Left ventricle myocardium inferior (tissue), 1 donor: ENCODE measurements at regions not wholly inside any gene's neighbourhood (a gene's known extent, or its start where the extent isn't known, plus 50 kb on each side); places are given as distances from the start of the nearest gene placed in this dataset.

ENCODE experiments used
- DNase-seq: peaks from one replicate; pipeline ENCODE4 v3.0.0-alpha.2; 2020
- H3K27ac ChIP-seq: fragments of 200-600 bp; replicated peaks from 2 replicates; pipeline ENCODE4 v1.8.0; 2021
- H3K27me3 ChIP-seq: fragments of 200-600 bp; 2 replicates; pipeline ENCODE4 v1.8.0; 2021; ENCODE audit warnings: low read depth
- H3K36me3 ChIP-seq: fragments of 200-600 bp; 2 replicates; pipeline ENCODE4 v1.8.0; 2021
- H3K4me1 ChIP-seq: fragments of 200-600 bp; 2 replicates; pipeline ENCODE4 v1.8.0; 2021
- H3K4me3 ChIP-seq: fragments of 200-600 bp; 2 replicates; pipeline ENCODE4 v1.8.0; 2021; ENCODE audit warnings: mild to moderate bottlenecking, moderate library complexity
- H3K9me3 ChIP-seq: fragments of 200-600 bp; replicated peaks from 2 replicates; pipeline ENCODE4 v1.8.0; 2021
- intact Hi-C: fragments of 100-400 bp; cut with micrococcal nuclease; formaldehyde crosslinking; loops from one replicate; pipeline ENCODE4 v1.11.0; 2022
- TF ChIP-seq, protein P1 (sequence below): fragments of 200-600 bp; IDR thresholded peaks from 2 replicates; pipeline ENCODE4 v1.8.0; 2021; ENCODE audit warnings: antibody characterized with exemption, mild to moderate bottlenecking, borderline replicate concordance
- donor health status: DM: no; HTN: yes; CAD: no; lungs with severe emphysema.

DNA sequence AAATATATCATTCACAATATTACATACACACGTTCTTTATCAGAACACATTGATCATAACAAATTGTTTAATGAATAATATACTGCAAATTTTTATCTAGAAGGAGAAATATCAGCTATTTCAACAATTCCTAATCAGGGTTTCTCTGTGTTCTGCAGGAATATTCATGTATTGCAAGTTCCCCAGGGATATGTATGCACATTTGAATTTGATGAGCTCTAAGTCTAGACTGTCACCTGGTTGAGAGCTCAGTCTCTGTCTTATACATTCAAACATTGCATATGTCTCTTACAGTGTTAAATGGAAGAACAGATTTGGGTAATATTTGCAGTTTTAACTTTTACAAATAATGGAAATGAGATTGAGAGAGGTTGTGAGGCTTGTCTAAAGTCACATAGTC is 829.7 kb downstream of the CDH11 start:
- H3K9me3 ChIP-seq, result peaks cover 3% of the 10 kb centered on the region
- no peak overlapping the region for H3K4me3 ChIP-seq
- no peaks in the 10 kb centered on the region for H3K36me3 ChIP-seq
- H3K27me3 ChIP-seq, result no peaks in the 10 kb centered on the region
- TF ChIP-seq, protein P1, sequence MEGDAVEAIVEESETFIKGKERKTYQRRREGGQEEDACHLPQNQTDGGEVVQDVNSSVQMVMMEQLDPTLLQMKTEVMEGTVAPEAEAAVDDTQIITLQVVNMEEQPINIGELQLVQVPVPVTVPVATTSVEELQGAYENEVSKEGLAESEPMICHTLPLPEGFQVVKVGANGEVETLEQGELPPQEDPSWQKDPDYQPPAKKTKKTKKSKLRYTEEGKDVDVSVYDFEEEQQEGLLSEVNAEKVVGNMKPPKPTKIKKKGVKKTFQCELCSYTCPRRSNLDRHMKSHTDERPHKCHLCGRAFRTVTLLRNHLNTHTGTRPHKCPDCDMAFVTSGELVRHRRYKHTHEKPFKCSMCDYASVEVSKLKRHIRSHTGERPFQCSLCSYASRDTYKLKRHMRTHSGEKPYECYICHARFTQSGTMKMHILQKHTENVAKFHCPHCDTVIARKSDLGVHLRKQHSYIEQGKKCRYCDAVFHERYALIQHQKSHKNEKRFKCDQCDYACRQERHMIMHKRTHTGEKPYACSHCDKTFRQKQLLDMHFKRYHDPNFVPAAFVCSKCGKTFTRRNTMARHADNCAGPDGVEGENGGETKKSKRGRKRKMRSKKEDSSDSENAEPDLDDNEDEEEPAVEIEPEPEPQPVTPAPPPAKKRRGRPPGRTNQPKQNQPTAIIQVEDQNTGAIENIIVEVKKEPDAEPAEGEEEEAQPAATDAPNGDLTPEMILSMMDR, result no peak
- peaks cover 16% of the 10 kb centered on the region for H3K4me1 ChIP-seq
- no peak for DNase-seq
- intact Hi-C loops, result no loop called here
- H3K27ac ChIP-seq, result no peak overlapping the region

DNA sequence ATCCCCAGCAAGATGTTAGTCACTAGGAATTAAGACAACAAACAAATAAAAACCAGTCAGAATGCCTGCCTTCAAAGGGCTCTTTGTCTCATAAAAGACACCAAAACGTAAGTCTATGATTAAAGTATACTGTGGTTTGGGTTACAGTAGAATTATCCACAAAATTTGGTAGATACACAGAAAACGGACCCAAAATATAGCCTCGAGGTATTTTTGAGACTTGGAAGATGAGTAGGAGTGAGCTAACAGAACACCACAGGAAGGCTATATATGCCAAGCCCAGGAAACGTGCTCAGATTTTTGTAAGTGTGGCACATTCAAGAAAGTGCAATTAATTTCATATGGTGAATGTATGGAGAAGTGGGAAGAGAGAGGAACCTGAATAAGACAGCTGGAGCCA is 831.4 kb downstream of the CDH11 start:
- no peak for DNase-seq
- H3K9me3 ChIP-seq, result peaks cover 9% of the 10 kb centered on the region
- TF ChIP-seq, protein P1, result no peak
- no peaks in the 10 kb centered on the region for H3K27me3 ChIP-seq
- H3K27ac ChIP-seq, result no peak overlapping the region
- H3K36me3 ChIP-seq, result no peaks in the 10 kb centered on the region
- intact Hi-C loops, result no loop called here
- no peak overlapping the region for H3K4me3 ChIP-seq
- peaks cover 16% of the 10 kb centered on the region for H3K4me1 ChIP-seq

DNA sequence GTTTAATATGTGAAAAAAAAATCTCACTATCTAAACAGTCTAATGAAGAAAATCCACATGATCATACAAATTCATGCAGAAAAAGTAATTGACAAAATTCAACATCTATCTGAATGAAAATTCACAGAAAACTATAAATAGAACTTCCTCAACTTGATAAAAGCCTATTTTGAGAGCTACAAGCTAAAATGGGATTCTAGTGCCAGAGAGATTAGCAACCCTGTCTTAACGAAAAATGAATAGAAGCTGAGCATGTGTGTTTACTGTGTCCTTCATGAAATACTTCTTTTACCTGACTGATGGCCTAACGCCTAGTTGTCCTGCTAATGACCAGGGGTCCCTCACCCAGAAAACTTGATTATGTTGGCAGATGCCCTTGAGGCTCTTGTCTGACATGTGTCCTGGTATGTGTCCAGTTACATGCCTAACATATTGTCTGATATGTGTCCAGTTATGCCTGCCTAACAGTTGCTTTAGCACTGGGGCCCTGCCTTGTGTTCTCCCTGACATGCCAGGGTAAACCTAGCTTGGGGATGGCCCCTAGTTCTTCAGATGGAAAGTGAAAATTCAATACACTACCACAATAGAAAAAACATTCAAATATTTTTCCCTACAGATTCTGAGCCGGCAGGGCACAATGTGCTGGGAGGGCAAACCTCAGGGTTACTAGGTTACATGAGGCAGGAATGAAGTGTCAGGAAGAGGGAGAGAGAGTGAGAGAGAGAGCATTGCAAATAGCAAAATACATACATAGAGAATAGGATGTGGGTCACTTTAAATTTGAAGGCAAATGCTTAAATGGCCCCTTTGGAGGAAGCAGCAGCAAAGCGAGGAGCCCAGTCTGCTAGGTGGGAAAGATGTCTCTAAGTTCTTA is 834.0 kb downstream of the CDH11 start:
- no peaks in the 10 kb centered on the region for H3K36me3 ChIP-seq
- H3K27ac ChIP-seq, result peak overlapping the region; percentile 76
- H3K9me3 ChIP-seq, result peaks cover 27% of the 10 kb centered on the region
- H3K27me3 ChIP-seq, result no peaks in the 10 kb centered on the region
- intact Hi-C loops, result no loop called here
- no peak for DNase-seq
- peaks cover 16% of the 10 kb centered on the region for H3K4me1 ChIP-seq
- TF ChIP-seq, protein P1, result no peak
- H3K4me3 ChIP-seq, result no peak overlapping the region

DNA sequence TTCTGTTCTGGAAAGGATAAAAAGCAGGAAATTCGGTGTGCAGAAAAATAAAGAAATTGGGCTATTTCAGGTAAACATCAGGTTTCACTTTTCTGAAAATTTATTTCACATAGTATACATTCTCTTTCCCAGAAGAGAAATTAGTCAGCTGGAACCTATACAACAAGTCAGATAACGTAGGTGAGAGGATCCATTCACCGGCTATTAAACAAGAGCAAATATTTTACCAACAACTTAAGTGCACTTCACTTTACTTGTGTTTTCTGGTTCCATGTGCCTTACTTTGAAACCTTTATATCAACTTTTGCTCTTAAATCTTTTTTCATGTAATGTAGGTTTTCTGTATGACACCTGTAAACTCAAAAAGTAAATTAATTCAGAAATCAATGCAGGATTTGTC is 839.7 kb downstream of the CDH11 start:
- Histone ChIP-seq H3K4me1 (peaks cover under 1% of the 10 kb centered on the region), H3K36me3 (no peaks in the 10 kb centered on the region), H3K4me3 (no peak overlapping the region), H3K9me3 (peaks cover 23% of the 10 kb centered on the region), H3K27me3 (no peaks in the 10 kb centered on the region), H3K27ac (no peak overlapping the region)
- intact Hi-C loops, result no loop called here
- TF ChIP-seq, protein P1, result no peak
- no peak for DNase-seq

DNA sequence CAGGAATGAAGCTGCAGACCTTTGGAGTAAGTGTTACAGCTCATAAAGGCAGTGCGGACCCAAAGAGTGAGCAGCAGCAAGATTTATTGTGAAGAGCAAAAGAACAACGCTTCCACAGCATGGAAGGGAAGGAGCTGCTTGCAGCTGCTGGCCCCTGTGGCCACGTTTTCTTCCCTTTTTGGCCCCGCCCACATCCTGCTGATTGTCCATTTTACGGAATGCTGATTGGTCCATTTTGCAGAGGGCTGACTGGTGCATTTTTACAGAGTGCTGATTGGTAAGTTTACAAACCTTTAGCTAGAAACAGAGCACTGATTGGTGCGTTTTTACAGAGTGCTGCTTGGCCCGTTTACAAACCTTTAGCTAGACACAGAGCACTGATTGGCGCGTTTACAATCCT is 841.5 kb downstream of the CDH11 start:
- H3K36me3 ChIP-seq, result no peaks in the 10 kb centered on the region
- no peak overlapping the region for H3K4me3 ChIP-seq
- peaks cover 16% of the 10 kb centered on the region for H3K9me3 ChIP-seq
- intact Hi-C loops, result no loop called here
- TF ChIP-seq, protein P1, result no peak
- H3K27ac ChIP-seq, result no peak overlapping the region
- H3K27me3 ChIP-seq, result no peaks in the 10 kb centered on the region
- no peaks in the 10 kb centered on the region for H3K4me1 ChIP-seq
- no peak for DNase-seq
